Activated CD4-positive, alpha-beta T cell treated with anti-CD3 and anti-CD28 coated beads, Interleukin-2, amount 50 U/mL, for 4 hours (primary cell): ENCODE measurements at regions not wholly inside any gene's neighbourhood (a gene's known extent, or its start where the extent isn't known, plus 50 kb on each side); places are given as distances from the start of the nearest gene placed in this dataset.
"Not testable (repeated sequence)": the region's sequence is repeated elsewhere in the genome, so short reads cannot be mapped to it uniquely, and the experiment has no call there.

Source experiments
- DNase-seq, 2 experiments: peaks; one replicate each; pipeline ENCODE4 v3.0.0-alpha.2; 2020

DNA sequence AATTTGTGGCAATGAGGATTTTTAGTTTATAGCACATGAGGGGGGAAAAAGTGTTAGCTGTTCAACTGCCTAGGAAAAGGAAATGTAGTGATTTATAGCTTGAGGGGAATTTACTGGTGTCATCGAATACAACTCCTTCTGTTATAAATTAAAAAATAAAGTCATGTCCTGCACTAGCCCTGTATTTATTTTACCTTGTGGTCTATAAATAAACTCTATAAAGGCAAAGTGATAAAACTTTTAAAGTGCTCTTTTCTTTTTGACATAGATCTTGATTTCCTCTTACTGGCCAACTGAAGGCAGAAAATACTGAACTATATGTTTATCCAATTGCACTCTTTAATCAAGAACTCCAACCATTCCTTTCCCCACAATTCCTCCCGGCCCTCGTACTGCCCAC is 672.1 kb upstream of the SLIT2 start:
- no peak for DNase-seq

DNA sequence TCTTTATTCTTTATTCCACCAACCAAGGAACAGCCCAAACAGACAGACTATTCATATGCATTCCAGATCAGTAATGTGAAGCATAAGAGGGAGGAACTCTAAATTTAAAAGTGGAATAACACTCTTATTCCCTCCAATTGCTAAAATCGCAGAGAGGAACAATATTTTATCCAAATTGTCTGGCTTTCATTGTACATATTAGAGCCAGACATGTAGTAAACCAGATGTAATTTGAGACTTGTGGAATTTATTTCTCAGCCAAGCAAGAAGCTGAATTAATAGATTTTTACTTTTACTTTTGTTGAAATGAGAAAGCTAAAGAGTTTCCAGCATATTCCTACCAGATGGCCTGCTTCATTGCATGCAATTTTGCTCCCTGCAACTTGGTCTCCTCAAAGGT is 674.6 kb upstream of the SLIT2 start:
- DNase-seq = no peak

DNA sequence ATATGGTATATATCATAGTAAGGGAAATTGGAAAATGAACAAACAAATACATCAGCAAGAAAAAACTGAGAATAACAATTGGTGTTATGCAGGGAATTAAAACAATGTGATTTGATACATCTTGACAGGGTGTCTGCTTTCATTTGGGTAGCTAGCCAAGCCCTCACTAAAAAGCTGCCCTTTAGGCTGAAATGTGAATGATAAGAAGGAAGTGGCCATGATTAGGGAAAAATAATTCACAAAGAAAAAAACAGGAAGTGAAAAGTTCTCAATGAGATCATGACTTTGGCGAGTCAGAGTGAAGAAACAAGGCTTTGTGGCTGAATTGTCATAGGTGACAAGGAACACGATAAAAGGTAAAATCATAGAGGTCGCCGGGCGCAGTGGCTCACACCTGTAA is 675.8 kb upstream of the SLIT2 start:
- DNase-seq = no peak

DNA sequence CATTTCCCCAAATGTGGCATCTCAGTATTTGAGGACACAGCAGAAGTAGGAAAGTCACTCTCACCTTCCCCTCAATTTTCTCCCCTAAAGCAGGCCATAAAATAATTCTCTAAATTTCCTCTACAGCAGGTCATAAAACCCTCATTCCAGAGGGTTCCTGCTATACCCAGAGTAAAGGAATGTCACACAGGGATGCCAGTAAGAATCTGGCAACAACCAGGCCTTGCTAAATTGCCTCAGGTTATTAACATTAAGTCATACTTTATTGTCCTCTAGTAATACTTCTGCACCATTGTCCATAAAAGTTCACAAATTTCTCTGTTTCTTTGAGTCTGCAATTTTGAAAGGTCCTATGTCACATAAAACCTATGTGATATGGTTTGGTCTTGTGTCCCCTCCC is 685.7 kb upstream of the SLIT2 start:
- no peak for DNase-seq

DNA sequence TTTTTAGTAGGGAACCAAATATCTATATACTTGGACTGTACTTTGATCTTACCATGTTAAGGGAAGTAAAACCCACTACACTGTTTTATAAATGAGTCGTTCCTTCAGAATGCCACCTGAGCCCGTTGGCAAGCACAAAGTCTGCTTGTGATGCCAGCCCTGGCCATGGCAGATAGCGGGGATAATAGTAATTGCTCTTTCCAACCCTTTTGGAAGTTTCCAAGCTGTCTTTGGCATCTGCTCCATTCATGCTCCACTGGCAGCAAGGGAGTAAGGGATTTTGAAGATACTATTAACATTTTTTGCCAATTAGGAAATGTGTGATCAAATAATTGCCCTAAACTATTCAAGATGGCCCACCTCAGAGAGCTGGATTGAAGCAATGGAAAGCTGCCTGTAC is 689.2 kb upstream of the SLIT2 start:
- no peak for DNase-seq

DNA sequence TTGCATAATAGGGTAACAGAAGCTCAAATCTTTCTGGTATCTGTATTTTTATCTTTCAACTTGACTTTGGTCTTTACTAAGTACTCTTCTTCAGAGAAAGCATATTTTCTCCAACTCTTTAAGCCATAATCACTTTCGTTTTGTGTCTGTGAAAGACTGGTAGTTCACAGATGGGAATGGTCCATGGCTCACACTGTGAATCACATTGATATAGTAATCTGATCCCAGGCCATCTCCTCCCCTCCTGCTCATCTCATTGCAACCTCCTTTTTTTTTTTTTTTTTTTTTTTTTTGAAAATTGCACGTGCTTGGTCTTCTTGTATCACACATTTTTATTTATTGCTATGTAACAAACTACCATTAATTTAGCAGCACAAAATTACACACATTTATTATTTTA is 694.5 kb upstream of the SLIT2 start:
- no peak for DNase-seq

DNA sequence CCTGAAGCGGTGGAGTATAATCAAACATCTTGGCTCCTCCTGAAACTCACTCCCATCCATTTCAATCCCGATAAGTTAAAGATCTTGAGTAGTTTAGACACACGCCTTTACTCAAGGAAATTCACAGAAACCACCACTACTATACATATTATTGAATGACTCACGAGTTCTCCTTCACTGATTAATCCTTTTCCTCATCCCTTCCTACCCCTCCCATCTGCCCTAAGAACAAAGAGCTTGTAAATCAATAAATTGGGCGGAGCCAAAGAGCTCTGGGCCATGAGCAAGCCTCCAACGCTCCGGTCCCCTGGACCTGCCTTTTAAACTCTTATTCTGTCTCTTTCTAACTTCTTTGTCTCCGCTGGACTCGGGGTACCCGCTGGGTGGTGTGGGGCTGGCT is 695.4 kb upstream of the SLIT2 start:
- DNase-seq = not testable (repeated sequence)

DNA sequence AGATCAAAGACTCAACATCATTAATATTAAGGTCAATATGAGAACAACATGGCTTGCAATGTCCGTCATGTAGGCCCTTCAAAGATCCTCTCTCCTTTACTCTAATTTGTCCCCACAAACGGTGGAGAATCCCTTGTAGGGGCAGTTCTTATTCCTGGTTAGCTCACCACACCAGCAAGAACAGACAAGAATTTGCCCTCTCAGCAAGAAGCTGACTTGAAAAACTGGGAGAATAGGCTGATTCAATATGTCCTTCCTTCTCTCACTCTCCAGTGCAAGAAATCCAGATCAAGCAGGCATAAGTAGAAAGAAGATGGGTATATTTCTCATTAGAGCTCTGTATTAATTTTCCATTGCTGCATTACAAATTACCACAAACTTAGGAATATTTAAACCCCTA is 704.2 kb upstream of the SLIT2 start:
- no peak for DNase-seq

DNA sequence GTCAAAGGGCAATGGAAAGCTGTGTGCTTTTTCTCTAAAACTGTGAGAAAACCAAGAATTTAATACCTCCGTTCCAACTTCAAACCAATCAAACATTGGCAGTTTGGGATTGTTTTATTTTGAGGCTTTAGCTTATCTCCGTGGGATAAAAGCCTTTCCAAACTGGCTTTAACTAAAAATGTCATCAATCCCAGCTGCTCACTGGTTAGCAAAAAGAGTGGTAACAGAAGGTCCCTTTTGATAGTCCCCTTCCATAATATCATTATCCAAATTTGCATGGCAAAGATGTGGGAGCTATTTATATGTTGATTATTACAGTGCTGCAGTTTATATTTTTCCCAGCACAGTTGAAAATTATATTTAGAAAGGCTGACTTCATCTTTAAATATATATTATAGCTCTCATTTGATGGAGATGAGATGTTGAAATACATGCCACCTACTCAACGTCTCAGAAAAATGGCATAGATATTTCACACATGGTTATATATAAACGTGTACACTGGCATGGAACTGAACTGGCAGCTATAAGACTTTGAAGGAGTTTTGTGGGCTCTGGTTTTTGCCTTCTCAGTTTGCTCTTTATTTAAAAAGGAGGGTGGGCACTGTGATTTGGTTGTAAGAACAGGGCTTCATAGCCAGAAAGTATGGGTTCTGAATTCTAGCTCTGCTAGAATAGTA is 707.1 kb upstream of the SLIT2 start:
- DNase-seq = no peak

DNA sequence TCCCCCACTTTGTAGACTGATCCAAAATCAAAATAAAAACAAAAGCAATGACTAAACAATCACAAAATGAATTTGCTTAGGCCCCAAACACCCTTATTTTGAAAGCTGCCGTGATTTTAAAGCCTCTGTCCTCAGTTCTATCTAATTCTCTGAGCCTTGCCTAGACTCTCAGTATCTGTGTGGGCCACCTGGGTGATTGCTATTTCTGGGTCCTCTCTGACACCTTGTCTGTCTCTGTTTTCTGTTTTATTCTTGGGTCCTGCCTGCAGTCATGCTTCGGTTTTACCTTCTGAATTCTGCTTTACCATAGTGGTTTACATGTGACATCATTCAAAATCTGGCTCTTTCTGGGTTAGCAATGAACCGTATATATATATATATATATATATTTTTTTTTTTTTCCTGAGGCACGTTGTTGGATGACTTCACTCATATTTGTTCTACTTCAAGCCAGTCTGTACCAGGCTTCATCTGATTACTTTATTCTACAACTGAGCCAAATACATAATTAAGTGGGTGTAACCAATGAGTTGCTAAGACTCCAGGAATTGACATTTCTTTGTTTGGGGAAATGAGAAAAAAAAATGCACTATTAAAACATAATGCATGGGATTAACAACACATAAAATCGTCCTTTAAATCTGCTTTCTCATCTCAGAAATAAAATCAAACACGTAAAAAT is 710.7 kb upstream of the SLIT2 start:
- no peak for DNase-seq

DNA sequence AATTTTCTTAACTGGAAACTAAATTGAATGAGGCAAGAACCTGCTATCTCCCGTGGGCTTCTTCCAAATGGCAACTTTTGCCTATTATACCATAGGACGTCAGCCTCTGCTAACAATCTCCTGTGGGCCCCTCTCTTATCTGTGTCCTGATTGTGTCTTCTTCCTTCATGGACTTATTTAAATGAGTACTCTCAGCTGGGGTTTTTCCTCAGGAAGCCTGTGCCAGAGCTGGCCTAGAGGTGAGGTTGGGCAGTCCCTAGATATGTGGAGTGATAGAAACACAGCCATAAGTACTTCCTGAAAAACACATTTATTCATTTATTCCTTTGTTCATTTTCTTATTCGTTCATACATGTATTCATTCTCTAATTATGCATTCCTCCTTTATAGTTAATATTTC is 712.5 kb upstream of the SLIT2 start:
- no peak for DNase-seq

DNA sequence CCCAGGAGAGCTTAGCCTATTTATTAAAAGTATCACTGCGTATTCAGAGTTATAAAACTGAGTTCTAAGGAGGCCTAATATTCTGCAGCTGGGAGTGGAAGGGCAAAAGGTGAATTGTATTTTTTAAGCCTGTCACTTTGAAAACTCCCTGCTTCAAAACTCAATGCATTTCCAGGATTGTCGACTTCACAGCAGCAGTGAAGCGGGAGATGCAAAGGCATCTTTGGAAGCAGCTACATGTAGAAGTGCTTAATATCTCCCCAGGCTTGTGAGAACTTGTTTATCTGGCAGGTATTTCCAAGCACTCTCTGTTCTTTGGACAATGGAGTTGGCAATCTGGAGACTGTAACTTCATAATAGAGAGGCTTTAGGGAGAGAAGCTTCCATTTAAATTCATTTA is 717.5 kb upstream of the SLIT2 start:
- no peak for DNase-seq

DNA sequence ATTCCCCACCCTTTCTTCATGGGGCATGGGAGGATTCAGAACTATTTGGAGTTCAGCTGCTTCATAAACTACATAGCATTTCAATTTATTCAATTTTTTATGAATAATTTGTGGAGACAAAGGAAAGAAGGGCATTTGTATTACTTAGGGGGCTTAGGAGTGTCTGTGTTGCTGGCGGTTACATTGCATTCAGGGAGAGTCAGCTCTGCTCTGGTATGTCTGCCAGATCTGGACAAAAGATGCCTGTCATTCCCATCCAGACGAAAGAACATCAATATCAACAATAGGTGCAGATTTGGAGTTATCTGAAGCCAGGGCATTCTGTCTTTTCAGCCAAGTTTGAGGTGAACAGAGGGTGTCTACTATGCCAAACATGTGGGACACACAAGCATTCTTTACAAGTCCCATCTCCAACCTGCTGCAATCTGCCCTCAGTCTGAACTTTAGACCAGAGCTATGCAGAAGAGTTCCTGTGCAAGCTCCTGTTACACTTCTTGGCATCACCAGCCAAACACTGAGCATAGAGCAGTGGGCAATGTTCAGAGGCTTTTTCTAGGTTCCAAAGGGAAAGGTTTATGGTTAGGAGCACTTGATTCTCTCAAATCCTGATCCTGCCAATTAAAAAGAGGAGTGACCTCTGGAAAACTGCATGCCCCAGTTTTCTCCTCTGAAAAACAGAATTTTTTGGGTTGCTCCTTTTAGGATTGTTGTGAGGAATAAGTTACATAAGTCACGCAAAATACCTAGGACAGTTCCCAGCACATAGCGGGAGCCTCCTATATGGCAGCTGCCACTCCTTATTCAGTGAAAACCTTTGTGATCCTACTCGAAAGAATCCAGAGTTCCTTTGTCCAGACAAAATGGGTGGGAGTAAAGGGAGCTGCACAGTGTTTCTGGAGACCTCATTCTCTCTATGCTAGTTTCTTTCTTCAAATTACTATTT is 719.5 kb upstream of the SLIT2 start:
- DNase-seq = no peak

DNA sequence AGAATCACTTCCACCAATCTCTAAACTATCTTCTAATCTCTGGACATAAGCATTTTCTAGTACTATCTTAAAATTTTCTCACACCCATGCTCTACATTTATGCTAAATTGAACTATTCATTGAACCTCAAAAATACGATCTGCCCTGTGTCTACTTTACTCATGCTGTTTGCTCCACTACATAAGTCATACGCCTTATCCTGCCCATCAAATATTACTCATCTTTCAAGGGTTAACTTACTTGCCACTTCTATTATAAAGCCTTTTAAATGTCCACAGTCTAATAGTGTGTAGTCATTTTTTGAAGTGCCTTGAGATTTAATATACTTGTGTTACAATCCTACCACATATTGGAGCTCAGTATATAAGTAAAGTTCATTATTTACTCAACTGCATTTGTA is 727.7 kb upstream of the SLIT2 start:
- no peak for DNase-seq

DNA sequence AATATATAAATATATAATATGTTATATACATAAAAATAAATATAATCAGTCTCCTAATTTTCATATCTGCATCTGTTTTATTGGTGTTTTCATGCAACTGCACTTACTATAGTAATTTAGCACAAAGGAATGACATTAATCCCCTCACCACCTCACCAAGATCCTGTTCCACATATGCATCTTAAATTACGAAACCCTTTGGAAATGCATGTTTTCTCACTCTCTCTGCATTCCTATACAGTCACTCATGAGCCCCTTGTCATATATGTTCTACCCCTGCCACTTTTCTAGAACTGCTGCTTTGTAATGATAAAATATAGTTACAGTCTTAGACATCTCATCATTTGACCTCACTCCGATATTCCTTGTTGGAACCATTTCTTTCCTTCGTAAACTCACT is 728.7 kb upstream of the SLIT2 start:
- no peak for DNase-seq

DNA sequence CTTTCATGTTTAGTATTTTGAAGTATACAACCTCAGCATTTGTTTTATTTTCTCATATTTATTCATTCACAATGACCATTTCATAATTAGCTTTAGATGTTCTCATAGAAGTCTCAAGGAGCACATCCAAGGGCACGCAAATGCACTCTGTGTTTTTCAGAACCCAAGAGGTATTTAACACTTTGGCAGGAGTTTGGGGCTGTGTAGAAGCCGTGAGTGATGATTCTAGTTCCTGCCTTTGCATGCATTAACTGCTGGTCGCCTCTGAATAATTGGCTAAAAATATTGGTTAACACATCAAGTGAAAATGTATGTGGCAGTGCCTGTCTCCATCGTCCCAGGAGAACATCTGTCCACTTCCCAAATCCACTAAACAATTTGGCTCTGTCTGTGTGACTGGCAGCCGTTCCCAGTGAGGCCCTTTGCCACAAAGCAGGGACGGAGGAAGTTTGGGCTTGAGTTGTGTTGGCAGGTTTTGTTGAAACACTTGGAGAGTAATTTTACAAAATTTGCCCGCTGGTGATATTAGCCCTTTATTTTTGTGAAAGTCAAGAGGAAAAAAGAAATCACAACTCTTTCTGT is 730.7 kb upstream of the SLIT2 start:
- no peak for DNase-seq

DNA sequence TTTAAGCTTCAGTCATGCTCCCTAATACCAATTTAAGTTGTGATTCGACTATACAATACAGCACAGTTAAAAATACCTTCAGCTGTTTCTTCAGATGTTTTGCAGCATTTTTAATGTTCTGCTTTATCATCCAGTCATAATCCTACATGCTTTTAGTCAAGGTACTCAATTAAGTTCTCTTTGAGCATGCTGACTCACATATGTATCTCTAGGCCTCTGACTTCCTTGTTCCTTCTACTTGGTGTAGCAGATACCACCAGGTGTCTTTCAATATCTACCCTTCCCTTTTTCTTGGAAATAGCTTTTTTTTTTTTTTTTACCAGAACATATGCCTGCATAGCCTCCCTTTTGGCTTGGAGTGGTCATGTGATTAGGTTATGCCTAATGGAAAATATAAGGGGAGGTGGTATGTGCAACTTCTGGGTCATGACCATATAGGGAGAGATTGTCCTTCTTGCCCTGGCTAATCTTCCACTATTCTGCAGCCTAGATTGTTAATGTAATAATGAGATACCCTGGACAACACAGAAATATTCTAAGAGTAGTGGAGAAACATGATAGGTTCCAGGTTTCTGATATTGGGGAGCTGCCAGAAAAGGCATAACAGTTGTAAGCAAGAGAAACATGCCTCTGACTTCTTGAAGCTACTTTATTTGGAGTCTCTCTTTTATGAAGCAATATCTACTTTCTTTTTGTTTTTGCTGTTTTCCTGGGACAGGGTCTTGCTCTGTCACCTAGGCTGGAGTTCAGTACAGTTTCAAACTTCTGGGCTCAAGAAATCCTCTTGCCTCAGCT is 737.2 kb upstream of the SLIT2 start:
- no peak for DNase-seq

DNA sequence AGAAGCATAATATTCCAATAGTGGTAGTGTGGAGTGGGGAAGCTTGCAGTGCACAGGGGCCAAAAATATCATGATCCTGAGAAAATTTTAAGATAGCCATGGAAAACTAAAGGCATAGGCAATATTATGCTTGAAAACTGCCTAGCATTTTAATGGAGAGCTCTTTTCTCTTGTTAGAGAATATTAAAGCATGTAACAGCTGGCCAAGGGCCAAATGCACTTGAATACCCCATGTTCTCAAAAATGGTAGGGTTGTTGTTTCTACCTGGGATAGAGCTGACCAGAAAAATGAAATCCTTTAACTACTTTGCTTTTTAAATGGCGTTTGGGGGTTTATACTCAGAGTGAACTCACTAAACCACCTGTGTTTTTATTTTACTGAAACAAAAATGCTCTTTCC is 739.6 kb upstream of the SLIT2 start:
- DNase-seq = no peak

DNA sequence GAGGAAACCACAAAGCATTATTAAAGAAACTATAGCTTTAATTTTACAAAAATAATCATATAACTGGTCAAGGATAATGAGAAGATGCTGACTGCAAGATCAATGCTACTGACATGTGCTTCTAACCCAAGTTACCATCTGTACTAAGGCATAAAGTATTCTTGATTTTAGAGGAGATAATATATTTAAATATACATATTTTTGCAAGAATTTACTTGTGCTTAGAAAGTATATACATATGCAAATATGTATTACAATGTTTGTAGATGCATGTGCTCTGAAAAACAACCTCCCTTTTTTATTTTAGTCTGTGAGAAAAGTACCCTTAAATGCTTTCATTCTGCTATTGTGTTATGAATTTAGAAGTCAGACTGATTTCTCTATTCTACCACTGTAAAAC is 740.7 kb upstream of the SLIT2 start:
- DNase-seq = no peak

DNA sequence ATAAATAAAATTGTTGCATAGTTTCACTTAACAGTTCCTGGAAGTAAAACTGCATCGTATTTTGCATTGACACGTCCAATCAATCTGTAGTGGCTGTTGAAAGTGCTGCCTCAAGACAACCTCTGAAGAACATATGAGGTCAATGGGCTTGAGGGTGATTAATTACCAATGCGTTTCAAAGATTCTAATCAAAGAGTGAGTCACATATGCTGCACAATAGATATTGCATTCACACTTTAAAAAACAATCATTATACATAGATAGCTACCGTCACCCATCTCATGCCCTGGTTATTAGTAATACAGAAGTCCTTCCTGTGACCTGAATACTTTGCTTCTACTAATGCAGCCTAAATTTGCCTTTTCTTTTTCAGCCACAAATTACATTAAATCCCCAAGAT is 743.3 kb upstream of the SLIT2 start:
- DNase-seq = no peak

DNA sequence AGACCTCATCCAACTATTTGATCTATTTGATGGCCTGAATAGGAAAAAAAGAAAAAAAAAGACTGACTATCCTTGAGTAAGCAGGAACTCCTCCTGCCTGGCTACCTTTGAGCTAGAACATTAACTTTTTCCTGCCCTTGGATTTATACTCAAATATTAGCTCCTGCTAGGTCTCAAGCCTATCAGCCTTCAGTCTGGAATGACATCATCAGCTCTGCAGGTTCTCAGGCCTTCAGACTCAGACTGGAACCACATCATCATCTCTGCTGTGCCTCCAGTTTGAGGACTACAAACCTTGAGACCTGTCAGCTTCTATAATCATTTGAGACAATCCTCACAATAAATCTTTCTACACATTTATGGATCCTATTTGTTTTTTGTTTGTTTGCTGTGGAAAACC is 754.0 kb upstream of the SLIT2 start:
- DNase-seq = no peak

DNA sequence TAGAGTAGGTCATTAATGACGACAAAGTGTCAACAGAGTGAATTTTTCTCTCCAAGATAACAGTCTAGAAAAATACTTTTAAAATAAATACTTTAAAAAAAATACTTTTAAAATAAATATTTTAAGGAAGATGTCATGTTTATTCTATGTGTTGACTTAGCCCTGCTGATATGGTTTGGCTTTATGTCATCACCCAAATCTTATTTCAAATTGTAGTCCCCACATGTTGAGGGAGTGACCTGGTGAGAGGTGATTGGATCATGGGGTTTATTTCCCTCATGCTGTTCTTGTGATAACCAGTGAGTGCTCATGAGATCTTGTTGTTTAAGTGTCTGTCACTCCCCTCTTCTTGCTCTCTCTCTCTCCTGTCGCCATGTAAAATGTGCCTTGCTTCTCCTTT is 754.9 kb upstream of the SLIT2 start:
- no peak for DNase-seq

DNA sequence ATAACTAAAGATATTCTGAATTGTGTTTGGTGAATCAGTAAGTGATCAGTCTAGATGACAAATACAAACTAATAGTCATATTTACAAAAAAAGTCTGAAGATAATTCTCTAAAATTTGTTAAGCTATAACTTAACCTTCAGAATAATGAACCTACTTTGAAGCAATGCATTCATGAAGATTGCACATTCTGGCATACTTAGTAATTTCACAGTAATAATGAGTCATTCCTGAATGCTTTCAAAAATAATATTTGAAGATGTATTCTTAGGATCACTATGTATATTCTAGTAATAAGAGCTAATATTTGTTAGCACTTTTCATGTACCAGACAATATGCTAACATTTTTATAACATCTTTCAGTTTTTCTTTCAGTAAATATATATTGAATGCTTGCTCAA is 756.7 kb upstream of the SLIT2 start:
- DNase-seq = no peak
